HG03571 (cell line): ENCODE measurements at regions not wholly inside any gene's neighbourhood (a gene's known extent, or its start where the extent isn't known, plus 50 kb on each side); places are given as distances from the start of the nearest gene placed in this dataset.

Experiments
- ATAC-seq: cut with Tn5 transposase; IDR thresholded peaks from one replicate; pipeline ENCODE4 v1.9.1; 2021; ENCODE audit not compliant: unreplicated experiment

GRCh38 chr6:88251301-88251700 is 85.2 kb upstream of the CNR1 start:
- no peak for ATAC-seq

GRCh38 chr6:88248709-88249321 is 82.7 kb upstream of the CNR1 start:
- ATAC-seq, result no peak

GRCh38 chr6:88246654-88247053 is 80.5 kb upstream of the CNR1 start:
- ATAC-seq, result no peak

- ATAC-seq, result no peak
Measured at GRCh38 chr6:88244721-88245120, 78.6 kb upstream of the CNR1 start.

GRCh38 chr6:88238901-88239300 is 72.8 kb upstream of the CNR1 start:
- no peak for ATAC-seq

GRCh38 chr6:88238065-88238464 is 71.9 kb upstream of the CNR1 start:
- ATAC-seq, result no peak

- ATAC-seq, result no peak
Measured at GRCh38 chr6:88236612-88237360, 70.6 kb upstream of the CNR1 start.

GRCh38 chr6:88232753-88233152 is 66.6 kb upstream of the CNR1 start:
- no peak for ATAC-seq

- ATAC-seq, result no peak
Measured at GRCh38 chr6:88223298-88223697, 57.2 kb upstream of the CNR1 start.

GRCh38 chr6:88220493-88220892 is 54.3 kb upstream of the CNR1 start:
- ATAC-seq, result no peak

- ATAC-seq, result no peak
Measured at GRCh38 chr6:88216182-88216581, 50.0 kb upstream of the CNR1 start.
